ENCODE measurements at regions not wholly inside any gene's neighbourhood (a gene's known extent, or its start where the extent isn't known, plus 50 kb on each side); places are given as distances from the start of the nearest gene placed in this dataset.

DNA sequence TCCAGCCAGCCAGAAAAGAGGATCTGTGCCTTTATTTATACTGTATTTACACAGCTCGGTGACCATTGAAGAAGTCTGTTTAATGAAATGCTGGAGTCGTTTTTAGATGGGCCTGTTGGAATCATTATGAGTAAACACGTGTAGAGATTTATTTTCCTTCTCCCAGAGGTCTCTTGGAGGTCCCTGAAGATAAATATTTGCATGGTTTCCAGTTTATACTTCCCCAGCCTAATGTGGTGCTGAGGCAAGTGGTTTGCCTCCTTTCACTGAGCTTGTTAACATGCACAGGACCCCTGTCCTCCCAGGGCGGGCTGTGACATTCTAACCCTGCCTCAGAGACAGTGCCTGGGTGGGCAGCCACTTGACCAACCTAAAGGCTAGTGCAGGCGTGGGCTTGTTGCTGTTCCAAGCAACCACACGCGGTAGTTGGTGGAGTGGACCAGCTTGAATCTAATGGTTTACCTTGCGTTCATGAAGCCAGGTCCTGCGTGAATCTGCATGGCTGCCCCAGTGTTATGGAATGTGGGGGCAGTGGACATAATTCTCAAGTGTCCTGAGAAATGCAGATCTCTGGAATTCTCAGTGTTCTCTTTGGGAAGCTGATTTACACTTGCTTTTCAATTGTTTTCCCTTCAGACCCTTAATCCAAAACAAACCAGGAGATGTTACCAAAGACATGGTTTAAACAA lies 130.2 kb upstream of the DLX2 start:
- Histone ChIP-seq H3K9ac (ENCODE audit: low read length) (no peak overlapping the region), H3K9me3 (ENCODE audit: insufficient read depth, low read length) (no peaks in the 10 kb centered on the region), H3K27me3 (ENCODE audit: low read depth, low read length) (peaks cover 25% of the 10 kb centered on the region), H3K4me3 (ENCODE audit: low read length) (no peak overlapping the region), H3K4me2 (ENCODE audit: low read length) (no peak overlapping the region), H3K79me2 (ENCODE audit: low read length) (no peaks in the 10 kb centered on the region), H3K27ac (ENCODE audit: low read length) (no peak overlapping the region), H3K36me3 (replicated peaks; ENCODE audit: low read depth, low read length) (no peaks in the 10 kb centered on the region), H4K20me1 (ENCODE audit: insufficient read depth, low read length) (no peaks in the 10 kb centered on the region), H3K4me1 (ENCODE audit: low read length) (no peaks in the 10 kb centered on the region), H2AFZ (ENCODE audit: low read depth, low read length) (no peak overlapping the region)
- TF ChIP-seq EZH2phosphoT487 (IDR thresholded peaks at IDR 0.05; ENCODE audit: low read depth), result no peak
- TF ChIP-seq, protein P1, sequence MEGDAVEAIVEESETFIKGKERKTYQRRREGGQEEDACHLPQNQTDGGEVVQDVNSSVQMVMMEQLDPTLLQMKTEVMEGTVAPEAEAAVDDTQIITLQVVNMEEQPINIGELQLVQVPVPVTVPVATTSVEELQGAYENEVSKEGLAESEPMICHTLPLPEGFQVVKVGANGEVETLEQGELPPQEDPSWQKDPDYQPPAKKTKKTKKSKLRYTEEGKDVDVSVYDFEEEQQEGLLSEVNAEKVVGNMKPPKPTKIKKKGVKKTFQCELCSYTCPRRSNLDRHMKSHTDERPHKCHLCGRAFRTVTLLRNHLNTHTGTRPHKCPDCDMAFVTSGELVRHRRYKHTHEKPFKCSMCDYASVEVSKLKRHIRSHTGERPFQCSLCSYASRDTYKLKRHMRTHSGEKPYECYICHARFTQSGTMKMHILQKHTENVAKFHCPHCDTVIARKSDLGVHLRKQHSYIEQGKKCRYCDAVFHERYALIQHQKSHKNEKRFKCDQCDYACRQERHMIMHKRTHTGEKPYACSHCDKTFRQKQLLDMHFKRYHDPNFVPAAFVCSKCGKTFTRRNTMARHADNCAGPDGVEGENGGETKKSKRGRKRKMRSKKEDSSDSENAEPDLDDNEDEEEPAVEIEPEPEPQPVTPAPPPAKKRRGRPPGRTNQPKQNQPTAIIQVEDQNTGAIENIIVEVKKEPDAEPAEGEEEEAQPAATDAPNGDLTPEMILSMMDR (IDR thresholded peaks at IDR 0.05; ENCODE audit: low read depth, low read length), result no peak

DNA sequence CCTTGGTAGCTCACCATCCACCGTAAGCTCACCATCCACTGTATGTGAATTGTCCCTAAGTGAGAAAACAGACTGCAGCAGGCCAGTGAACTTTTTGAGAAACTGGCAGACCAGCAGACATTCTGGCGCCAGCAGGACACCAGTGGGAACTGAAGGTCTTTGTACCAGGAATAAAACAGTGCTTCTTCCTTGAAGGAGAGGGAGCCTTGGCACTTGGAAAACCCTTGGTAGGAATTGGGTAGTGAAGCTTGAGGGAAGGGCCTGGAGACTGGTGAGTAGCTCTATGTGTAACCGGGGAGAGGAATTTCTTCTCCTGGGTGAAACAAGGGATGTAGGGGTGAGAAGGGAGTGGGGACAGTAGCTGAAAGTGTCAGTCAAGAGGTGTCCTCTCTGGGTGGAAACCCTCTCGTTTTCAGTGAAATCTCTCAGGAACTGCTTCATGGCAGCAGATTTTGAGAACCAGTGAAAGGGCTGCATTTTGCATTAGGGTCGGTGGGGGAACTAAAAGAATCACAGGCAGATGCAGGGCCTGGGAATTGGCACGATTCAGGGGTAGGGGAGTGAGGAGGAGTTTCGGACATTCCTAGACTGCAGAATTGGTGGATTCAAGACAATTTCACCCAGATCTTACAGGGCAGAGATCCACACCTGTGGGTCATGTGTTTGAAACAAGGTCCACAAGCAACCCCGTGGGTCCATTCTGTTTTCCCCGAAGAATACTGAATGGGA lies 131.5 kb upstream of the DLX2 start:
- Histone ChIP-seq H3K9me3 (ENCODE audit: insufficient read depth, low read length) (no peaks in the 10 kb centered on the region), H3K27ac (ENCODE audit: low read length) (no peak overlapping the region), H3K9ac (ENCODE audit: low read length) (no peak overlapping the region), H4K20me1 (ENCODE audit: insufficient read depth, low read length) (no peaks in the 10 kb centered on the region), H3K79me2 (ENCODE audit: low read length) (no peaks in the 10 kb centered on the region), H3K36me3 (replicated peaks; ENCODE audit: low read depth, low read length) (no peaks in the 10 kb centered on the region), H3K4me2 (ENCODE audit: low read length) (no peak overlapping the region), H2AFZ (ENCODE audit: low read depth, low read length) (no peak overlapping the region), H3K4me1 (ENCODE audit: low read length) (no peaks in the 10 kb centered on the region), H3K4me3 (ENCODE audit: low read length) (no peak overlapping the region), H3K27me3 (ENCODE audit: low read depth, low read length) (peaks cover 13% of the 10 kb centered on the region; the same call in 1 of the 2 replicates)
- TF ChIP-seq, protein P1 (IDR thresholded peaks at IDR 0.05; ENCODE audit: low read depth, low read length), result no peak
- TF ChIP-seq EZH2phosphoT487 (IDR thresholded peaks at IDR 0.05; ENCODE audit: low read depth), result no peak

DNA sequence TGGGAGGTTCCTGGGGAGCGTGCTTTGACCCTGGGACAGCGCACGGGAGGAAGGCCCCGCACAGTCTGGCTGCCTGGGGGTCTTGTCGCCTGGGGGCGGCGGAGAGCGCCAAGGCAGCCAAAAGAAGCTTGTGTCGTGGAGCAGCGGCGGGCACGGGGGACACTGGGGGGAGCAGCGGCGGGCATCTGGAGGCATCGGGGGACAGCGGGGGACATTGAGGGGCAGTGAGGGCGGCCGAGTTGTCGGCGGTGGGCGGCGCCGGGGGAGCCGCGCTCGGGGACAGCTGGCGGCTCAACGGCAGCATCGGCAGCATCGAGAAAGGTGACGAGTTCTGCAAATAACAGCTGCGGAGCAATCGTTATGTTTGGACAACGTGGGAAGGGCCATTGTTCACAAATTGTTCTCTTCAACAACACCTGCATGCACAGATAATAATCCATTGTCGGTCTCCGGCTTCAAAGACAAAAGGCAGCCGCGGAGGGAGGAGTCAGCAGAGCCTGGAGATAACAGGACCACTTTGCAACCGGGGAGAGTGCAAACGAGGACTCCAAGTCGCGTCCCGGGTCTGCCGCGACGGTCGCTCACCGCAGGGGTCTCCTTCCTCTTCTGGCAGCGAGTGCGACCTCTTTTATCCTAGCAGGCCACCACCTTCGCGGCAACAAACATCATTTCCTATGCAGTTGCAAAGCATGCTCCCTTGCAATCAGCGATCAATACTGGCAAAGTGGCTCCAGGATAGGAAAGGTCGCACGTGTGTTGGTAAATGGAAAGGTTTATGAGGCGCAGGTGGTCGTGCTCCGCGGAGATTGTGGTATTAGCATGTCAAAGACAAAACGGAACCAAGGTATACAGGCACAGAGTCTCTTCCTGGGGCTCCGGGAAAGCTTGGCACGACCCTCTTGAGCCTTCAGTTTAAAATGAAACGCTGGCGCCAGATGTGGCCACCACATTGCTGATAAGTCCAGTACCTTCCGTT lies 132.3 kb upstream of the DLX2 start:
- H3K27me3 ChIP-seq (ENCODE audit: low read depth, low read length), result peaks cover 9% of the 10 kb centered on the region; the same call in 1 of the 2 replicates
- no peak overlapping the region for H3K4me2 ChIP-seq (ENCODE audit: low read length)
- no peaks in the 10 kb centered on the region for H3K79me2 ChIP-seq (ENCODE audit: low read length)
- H4K20me1 ChIP-seq (ENCODE audit: insufficient read depth, low read length), result no peaks in the 10 kb centered on the region
- H3K4me3 ChIP-seq (ENCODE audit: low read length), result no peak overlapping the region
- no peak overlapping the region for H3K9ac ChIP-seq (ENCODE audit: low read length)
- H2AFZ ChIP-seq (ENCODE audit: low read depth, low read length), result no peak overlapping the region
- no peaks in the 10 kb centered on the region for H3K4me1 ChIP-seq (ENCODE audit: low read length)
- H3K27ac ChIP-seq (ENCODE audit: low read length), result no peak overlapping the region
- TF ChIP-seq EZH2phosphoT487 (IDR thresholded peaks at IDR 0.05; ENCODE audit: low read depth), result no peak
- TF ChIP-seq, protein P1 (IDR thresholded peaks at IDR 0.05; ENCODE audit: low read depth, low read length), result no peak
- H3K36me3 ChIP-seq (replicated peaks; ENCODE audit: low read depth, low read length), result no peaks in the 10 kb centered on the region
- H3K9me3 ChIP-seq (ENCODE audit: insufficient read depth, low read length), result no peaks in the 10 kb centered on the region

Data from OCI-LY3 (cell line).